ENCODE measurements at regions not wholly inside any gene's neighbourhood (a gene's known extent, or its start where the extent isn't known, plus 50 kb on each side); places are given as distances from the start of the nearest gene placed in this dataset.

- H3K4me2 ChIP-seq (ENCODE audit: low read length) = no peak overlapping the region
- POLR2A ChIA-PET = interaction anchor here (0.6 kb wide), 1 partner anchor 96 kb away, joined by 3 read pairs; no protein-coding TSS in a partner anchor
- no peaks in the 10 kb centered on the region for H3K9me3 ChIP-seq (ENCODE audit: low read length)
- no peak overlapping the region for H2AFZ ChIP-seq (ENCODE audit: low read length)
- intact Hi-C loops (cut with micrococcal nuclease; ENCODE audit: unreplicated experiment) = no loop called here
- H3K36me3 ChIP-seq (ENCODE audit: insufficient read depth, low read length) = no peaks in the 10 kb centered on the region
- TF ChIP-seq, protein P1, sequence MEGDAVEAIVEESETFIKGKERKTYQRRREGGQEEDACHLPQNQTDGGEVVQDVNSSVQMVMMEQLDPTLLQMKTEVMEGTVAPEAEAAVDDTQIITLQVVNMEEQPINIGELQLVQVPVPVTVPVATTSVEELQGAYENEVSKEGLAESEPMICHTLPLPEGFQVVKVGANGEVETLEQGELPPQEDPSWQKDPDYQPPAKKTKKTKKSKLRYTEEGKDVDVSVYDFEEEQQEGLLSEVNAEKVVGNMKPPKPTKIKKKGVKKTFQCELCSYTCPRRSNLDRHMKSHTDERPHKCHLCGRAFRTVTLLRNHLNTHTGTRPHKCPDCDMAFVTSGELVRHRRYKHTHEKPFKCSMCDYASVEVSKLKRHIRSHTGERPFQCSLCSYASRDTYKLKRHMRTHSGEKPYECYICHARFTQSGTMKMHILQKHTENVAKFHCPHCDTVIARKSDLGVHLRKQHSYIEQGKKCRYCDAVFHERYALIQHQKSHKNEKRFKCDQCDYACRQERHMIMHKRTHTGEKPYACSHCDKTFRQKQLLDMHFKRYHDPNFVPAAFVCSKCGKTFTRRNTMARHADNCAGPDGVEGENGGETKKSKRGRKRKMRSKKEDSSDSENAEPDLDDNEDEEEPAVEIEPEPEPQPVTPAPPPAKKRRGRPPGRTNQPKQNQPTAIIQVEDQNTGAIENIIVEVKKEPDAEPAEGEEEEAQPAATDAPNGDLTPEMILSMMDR (conservative IDR thresholded peaks at IDR 0.05; ENCODE audit: low read length) = no peak
- no peak for TF ChIP-seq EZH2phosphoT487 (IDR thresholded peaks at IDR 0.05; ENCODE audit: borderline replicate concordance, low read depth, low read length)
- H4K20me1 ChIP-seq (ENCODE audit: insufficient read depth, low read length) = no peaks in the 10 kb centered on the region
- H3K4me3 ChIP-seq (ENCODE audit: low read depth, low read length, poor library complexity, severe bottlenecking) = no peak overlapping the region
- DNase-seq (ENCODE audit: low spot score) = no peak
- H3K27ac ChIP-seq (ENCODE audit: low read depth, low read length, poor library complexity, severe bottlenecking) = no peak overlapping the region
- CTCF ChIA-PET (ENCODE audit: unreplicated experiment) = no interaction called here
- BruUV-seq (replicated peaks) = no TSS peak
- H3K9me2 ChIP-seq (ENCODE audit: insufficient read depth, low read length) = no peaks in the 10 kb centered on the region
- H3K4me1 ChIP-seq (ENCODE audit: insufficient read depth, low read length, poor library complexity, severe bottlenecking) = no peaks in the 10 kb centered on the region
- no peaks in the 10 kb centered on the region for H3K79me2 ChIP-seq (ENCODE audit: insufficient read depth, low read depth, low read length)
Observed at GRCh38 chr1:232859216-232859615, 54.0 kb downstream of the MAP10 start.

GRCh38 chr1:232861107-232861506 lies 55.9 kb downstream of the MAP10 start:
- Histone ChIP-seq H3K4me2 (ENCODE audit: low read length) (no peak overlapping the region), H3K27ac (ENCODE audit: low read depth, low read length, poor library complexity, severe bottlenecking) (no peak overlapping the region), H3K36me3 (ENCODE audit: insufficient read depth, low read length) (no peaks in the 10 kb centered on the region), H4K20me1 (ENCODE audit: insufficient read depth, low read length) (no peaks in the 10 kb centered on the region), H3K4me1 (ENCODE audit: insufficient read depth, low read length, poor library complexity, severe bottlenecking) (no peaks in the 10 kb centered on the region), H3K9me2 (ENCODE audit: insufficient read depth, low read length) (no peaks in the 10 kb centered on the region), H2AFZ (ENCODE audit: low read length) (no peak overlapping the region), H3K9me3 (ENCODE audit: low read length) (no peaks in the 10 kb centered on the region), H3K79me2 (ENCODE audit: insufficient read depth, low read depth, low read length) (no peaks in the 10 kb centered on the region), H3K4me3 (ENCODE audit: low read depth, low read length, poor library complexity, severe bottlenecking) (no peak overlapping the region)
- TF ChIP-seq, protein P1 (conservative IDR thresholded peaks at IDR 0.05; ENCODE audit: low read length) = no peak
- no peak for TF ChIP-seq EZH2phosphoT487 (IDR thresholded peaks at IDR 0.05; ENCODE audit: borderline replicate concordance, low read depth, low read length)
- CTCF ChIA-PET (ENCODE audit: unreplicated experiment) = no interaction called here
- intact Hi-C loops (cut with micrococcal nuclease; ENCODE audit: unreplicated experiment) = no loop called here
- BruUV-seq (replicated peaks) = no TSS peak
- POLR2A ChIA-PET = no interaction called here
- DNase-seq (ENCODE audit: low spot score) = no peak

- CTCF ChIA-PET (ENCODE audit: unreplicated experiment) = no interaction called here
- H4K20me1 ChIP-seq (ENCODE audit: insufficient read depth, low read length) = no peaks in the 10 kb centered on the region
Observed at GRCh38 chr1:232863544-232864275, 58.5 kb downstream of the MAP10 start.

More at GRCh38 chr1:232863544-232864275, 58.5 kb downstream of the MAP10 start:
- no peak overlapping the region for H3K4me3 ChIP-seq (ENCODE audit: low read depth, low read length, poor library complexity, severe bottlenecking)
- no peaks in the 10 kb centered on the region for H3K9me2 ChIP-seq (ENCODE audit: insufficient read depth, low read length)
- H3K4me1 ChIP-seq (ENCODE audit: insufficient read depth, low read length, poor library complexity, severe bottlenecking) = no peaks in the 10 kb centered on the region
- no peaks in the 10 kb centered on the region for H3K79me2 ChIP-seq (ENCODE audit: insufficient read depth, low read depth, low read length)
- no peak overlapping the region for H2AFZ ChIP-seq (ENCODE audit: low read length)
- TF ChIP-seq, protein P1 (conservative IDR thresholded peaks at IDR 0.05; ENCODE audit: low read length) = no peak
- no peak for TF ChIP-seq EZH2phosphoT487 (IDR thresholded peaks at IDR 0.05; ENCODE audit: borderline replicate concordance, low read depth, low read length)
- no peaks in the 10 kb centered on the region for H3K36me3 ChIP-seq (ENCODE audit: insufficient read depth, low read length)
- POLR2A ChIA-PET = no interaction called here
- H3K4me2 ChIP-seq (ENCODE audit: low read length) = no peak overlapping the region
- BruUV-seq (replicated peaks) = no TSS peak
- intact Hi-C loops (cut with micrococcal nuclease; ENCODE audit: unreplicated experiment) = no loop called here
- H3K27ac ChIP-seq (ENCODE audit: low read depth, low read length, poor library complexity, severe bottlenecking) = no peak overlapping the region
- no peaks in the 10 kb centered on the region for H3K9me3 ChIP-seq (ENCODE audit: low read length)
- DNase-seq (ENCODE audit: low spot score) = no peak

Measured in OCI-LY7 (cell line).